ENCODE measurements at regions not wholly inside any gene's neighbourhood (a gene's known extent, or its start where the extent isn't known, plus 50 kb on each side); places are given as distances from the start of the nearest gene placed in this dataset.
"Not testable (repeated sequence)": the region's sequence is repeated elsewhere in the genome, so short reads cannot be mapped to it uniquely, and the experiment has no call there.

DNA sequence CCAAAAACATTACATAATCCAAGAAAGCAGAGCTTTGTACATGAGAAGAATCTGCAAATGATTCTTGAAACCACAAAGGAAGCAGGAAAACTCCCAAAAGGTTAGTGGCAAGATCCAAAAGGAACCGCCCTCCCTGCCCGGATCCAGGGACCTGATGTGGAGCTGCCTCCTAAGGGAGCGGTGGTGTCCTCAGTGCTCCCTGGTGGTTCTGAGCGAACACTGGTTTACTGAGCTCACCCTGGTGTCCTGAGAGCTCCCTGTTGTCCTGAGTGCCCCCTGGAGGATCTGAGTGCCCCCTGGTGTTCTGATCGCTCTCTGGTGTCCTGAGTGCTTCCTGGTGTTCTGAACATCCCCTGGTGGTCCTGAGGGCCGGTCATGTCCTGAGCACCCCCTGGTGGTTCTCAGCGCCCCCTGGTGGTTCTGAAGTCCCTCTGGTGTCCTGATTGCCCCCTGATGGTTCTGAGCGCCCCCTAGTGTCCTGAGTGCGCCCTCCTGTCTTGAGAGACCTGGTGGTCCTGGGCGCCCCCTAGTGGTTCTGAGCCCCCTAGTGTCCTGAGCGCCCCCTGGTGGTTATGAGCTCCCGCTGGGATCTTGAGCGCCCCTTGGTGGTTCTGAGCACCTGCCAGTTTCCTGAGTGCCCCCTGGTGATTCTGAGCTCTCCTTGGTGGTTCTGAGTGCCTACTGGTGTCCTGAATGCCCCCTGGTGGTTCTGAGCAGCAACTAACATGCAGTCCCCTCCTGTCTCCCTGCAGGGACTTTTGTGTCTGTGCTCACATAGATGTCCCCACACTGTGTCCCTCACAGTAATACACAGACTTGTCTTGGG lies 891.1 kb downstream of the TMEM121 start:
- H3K4me3 Mint-ChIP-seq, result no peak overlapping the region
- no peaks in the 10 kb centered on the region for H3K9me3 Mint-ChIP-seq
- peaks cover 11% of the 10 kb centered on the region for H3K27me3 Mint-ChIP-seq (ENCODE audit: low read depth)
- H3K36me3 Mint-ChIP-seq (ENCODE audit: low read depth), result no peaks in the 10 kb centered on the region
- peaks cover 10% of the 10 kb centered on the region for H3K4me1 Mint-ChIP-seq (ENCODE audit: low read depth)
- no peak overlapping the region for H3K27ac Mint-ChIP-seq

DNA sequence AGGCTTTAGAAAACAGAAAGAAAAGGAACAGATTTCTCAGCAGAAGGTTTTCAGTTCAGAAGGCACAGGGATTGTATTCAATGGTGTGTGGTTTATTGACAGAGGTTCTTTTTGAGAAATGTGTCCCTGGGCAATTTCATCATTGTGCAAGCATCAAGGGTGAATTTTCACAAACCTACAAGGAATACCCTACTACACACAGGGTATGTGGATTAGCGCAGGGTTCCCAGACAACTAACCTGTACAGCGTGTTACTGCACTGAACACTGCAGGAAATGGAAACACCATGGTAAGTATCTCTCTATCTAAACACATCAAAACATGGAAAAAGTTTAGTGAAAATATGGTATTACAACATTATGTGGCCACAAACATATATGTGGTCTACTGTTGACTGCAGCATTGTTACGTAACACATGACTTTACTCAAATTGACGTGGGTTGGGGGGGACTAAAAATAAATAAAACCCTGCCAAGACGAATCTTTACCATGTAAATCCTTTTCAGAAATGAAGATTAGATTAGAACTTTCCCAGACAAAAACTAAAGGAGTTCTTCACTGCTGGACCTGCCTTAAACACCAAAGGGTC lies 893.1 kb downstream of the TMEM121 start:
- H3K4me1 Mint-ChIP-seq (ENCODE audit: low read depth), result peaks cover 10% of the 10 kb centered on the region
- no peaks in the 10 kb centered on the region for H3K36me3 Mint-ChIP-seq (ENCODE audit: low read depth)
- peaks cover 31% of the 10 kb centered on the region for H3K27me3 Mint-ChIP-seq (ENCODE audit: low read depth)
- no peaks in the 10 kb centered on the region for H3K9me3 Mint-ChIP-seq
- H3K4me3 Mint-ChIP-seq, result no peak overlapping the region
- H3K27ac Mint-ChIP-seq, result no peak overlapping the region

DNA sequence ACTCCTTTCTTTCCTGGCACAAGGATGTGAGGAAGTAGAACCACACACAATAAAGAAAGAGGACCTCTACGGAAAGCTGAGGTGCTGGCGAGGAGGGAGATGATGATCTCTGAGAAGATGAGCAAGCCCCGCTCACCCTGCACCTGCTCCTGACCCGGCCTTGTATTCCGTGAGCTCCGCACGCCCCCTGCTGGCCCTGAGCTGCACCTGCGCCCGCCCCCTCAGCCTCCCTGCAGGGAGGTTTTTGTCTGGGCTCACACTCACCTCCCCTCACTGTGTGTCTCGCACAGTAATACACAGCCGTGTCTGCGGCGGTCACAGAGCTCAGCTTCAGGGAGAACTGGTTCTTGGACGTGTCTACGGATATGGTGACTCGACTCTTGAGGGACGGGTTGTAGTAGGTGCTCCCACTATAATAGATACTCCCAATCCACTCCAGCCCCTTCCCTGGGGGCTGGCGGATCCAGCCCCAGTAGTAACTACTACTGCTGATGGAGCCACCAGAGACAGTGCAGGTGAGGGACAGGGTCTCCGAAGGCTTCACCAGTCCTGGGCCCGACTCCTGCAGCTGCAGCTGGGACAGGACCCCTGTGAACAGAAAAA lies 895.1 kb downstream of the TMEM121 start:
- H3K4me1 Mint-ChIP-seq (ENCODE audit: low read depth), result peaks cover 10% of the 10 kb centered on the region
- H3K27me3 Mint-ChIP-seq (ENCODE audit: low read depth), result peaks cover 41% of the 10 kb centered on the region
- not testable (repeated sequence) for H3K4me3 Mint-ChIP-seq; H3K36me3 Mint-ChIP-seq (ENCODE audit: low read depth); H3K27ac Mint-ChIP-seq; H3K9me3 Mint-ChIP-seq

DNA sequence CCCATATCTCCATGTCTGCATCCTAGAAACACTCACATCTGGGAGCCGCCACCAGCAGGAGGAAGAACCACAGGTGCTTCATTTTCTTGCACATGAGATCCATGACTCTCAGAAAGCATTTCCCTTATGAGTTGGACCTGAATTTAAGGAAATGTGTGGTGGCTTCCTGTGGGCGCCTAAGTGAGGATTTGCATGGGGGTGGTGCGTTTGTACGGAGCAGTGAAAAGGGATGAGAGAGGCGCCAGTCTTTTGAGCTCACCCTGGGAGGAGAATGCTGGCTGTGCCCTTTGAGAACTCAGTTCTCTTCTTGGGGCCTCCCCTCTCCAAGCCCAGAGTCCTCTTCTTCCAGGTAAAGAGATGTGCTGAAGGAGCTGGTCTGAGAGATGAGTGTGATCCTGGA lies 895.7 kb downstream of the TMEM121 start:
- Mint-ChIP-seq H3K4me3 (no peak overlapping the region), H3K9me3 (no peaks in the 10 kb centered on the region), H3K27ac (no peak overlapping the region), H3K4me1 (ENCODE audit: low read depth) (peaks cover 10% of the 10 kb centered on the region), H3K27me3 (ENCODE audit: low read depth) (peaks cover 47% of the 10 kb centered on the region), H3K36me3 (ENCODE audit: low read depth) (no peaks in the 10 kb centered on the region)

DNA sequence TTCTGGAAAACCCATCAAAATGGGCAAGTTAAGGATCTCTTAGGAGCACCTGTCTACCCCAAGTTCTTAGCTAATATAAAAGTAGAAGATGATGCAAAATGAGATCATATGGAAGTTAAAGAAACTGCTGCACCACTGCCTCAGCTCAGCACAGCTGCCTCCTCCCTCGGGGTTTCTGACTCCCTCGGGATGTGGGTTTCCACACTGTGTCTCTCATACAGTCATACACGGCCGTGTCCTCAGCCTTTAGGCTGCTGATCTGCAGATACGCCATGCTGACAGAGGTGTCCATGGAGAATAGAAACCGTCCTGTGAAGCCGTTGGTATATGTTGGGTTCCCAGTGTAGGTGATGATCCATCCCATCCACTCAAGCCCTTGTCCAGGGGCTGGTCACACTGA lies 898.8 kb downstream of the TMEM121 start:
- not testable (repeated sequence) for H3K4me1 Mint-ChIP-seq (ENCODE audit: low read depth); H3K36me3 Mint-ChIP-seq (ENCODE audit: low read depth); H3K4me3 Mint-ChIP-seq; H3K27ac Mint-ChIP-seq; H3K9me3 Mint-ChIP-seq
- H3K27me3 Mint-ChIP-seq (ENCODE audit: low read depth), result peaks cover 52% of the 10 kb centered on the region

DNA sequence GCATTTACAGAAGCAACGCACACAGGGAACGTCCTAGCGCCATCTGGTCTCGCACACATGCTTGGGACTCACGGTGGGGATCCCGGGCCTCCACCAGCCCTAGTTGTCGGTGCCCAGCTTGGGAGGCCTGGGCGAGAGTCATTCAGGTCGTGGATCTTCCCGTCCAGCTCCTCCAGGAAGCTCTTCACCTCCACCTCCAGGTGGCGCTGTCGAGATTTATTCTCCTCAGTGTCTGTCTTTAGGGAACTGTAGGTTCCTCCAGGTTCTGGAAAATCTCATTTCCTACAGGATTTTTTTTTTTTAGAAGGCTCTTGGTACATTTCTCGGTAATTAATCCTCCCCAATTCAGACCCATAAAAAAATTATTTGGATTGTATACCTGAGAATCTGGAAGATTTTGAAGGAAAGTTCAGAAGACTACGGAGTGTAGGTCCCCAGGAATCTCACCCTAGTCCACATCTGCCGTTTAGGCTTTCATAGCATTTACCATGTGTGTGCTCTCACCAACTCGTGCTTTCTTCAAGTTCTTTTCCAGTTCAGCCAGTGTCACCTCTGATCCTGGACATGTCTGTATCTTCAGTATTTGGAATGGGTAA lies 910.0 kb downstream of the TMEM121 start:
- no peak overlapping the region for H3K27ac Mint-ChIP-seq
- no peak overlapping the region for H3K4me3 Mint-ChIP-seq
- no peaks in the 10 kb centered on the region for H3K4me1 Mint-ChIP-seq (ENCODE audit: low read depth)
- H3K36me3 Mint-ChIP-seq (ENCODE audit: low read depth), result no peaks in the 10 kb centered on the region
- H3K27me3 Mint-ChIP-seq (ENCODE audit: low read depth), result peaks cover 30% of the 10 kb centered on the region
- no peaks in the 10 kb centered on the region for H3K9me3 Mint-ChIP-seq

DNA sequence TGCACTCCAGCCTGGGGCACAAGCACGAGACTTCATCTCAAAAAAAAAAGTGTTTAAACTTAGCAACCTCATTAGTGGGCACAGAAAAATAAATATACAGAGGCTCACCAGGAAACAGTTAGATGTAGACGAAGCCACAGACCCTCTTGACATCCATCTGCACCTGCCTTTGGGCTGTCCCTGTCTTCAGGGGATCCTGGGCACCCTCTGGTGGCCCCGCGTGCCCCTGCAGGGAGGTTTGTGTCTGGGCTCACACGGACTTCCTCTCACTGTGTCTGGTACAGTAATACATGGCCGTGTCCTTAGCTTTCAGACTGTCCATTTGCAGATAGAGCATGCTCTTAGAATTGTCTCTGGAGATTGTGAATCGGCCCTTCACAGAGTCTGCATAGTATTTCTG lies 916.5 kb downstream of the TMEM121 start:
- Mint-ChIP-seq H3K4me3 (no peak overlapping the region), H3K4me1 (ENCODE audit: low read depth) (no peaks in the 10 kb centered on the region), H3K27ac (no peak overlapping the region), H3K27me3 (ENCODE audit: low read depth) (peaks cover 46% of the 10 kb centered on the region), H3K36me3 (ENCODE audit: low read depth) (no peaks in the 10 kb centered on the region), H3K9me3 (no peaks in the 10 kb centered on the region)

DNA sequence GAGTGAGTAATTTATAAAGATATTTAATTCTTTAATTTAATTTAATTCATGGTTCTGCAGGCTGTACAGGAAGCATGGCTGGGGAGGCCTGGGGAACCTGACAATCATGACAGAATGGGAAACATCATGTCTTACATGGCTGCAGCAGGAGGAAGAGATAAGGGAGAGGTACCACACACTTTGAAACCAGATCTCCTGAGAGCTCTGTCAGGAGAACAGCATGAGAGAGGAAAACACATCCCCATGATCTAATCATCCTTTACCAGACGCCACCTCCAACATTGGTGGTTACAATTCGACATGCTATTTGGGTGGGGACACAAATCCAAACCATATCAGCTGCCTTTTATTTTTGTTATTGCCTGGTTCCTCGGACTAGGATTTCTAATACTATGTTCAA lies 928.6 kb downstream of the TMEM121 start:
- Mint-ChIP-seq H3K4me1 (ENCODE audit: low read depth) (no peaks in the 10 kb centered on the region), H3K36me3 (ENCODE audit: low read depth) (no peaks in the 10 kb centered on the region), H3K27ac (no peak overlapping the region), H3K9me3 (no peaks in the 10 kb centered on the region), H3K4me3 (no peak overlapping the region), H3K27me3 (ENCODE audit: low read depth) (peaks cover 33% of the 10 kb centered on the region)

DNA sequence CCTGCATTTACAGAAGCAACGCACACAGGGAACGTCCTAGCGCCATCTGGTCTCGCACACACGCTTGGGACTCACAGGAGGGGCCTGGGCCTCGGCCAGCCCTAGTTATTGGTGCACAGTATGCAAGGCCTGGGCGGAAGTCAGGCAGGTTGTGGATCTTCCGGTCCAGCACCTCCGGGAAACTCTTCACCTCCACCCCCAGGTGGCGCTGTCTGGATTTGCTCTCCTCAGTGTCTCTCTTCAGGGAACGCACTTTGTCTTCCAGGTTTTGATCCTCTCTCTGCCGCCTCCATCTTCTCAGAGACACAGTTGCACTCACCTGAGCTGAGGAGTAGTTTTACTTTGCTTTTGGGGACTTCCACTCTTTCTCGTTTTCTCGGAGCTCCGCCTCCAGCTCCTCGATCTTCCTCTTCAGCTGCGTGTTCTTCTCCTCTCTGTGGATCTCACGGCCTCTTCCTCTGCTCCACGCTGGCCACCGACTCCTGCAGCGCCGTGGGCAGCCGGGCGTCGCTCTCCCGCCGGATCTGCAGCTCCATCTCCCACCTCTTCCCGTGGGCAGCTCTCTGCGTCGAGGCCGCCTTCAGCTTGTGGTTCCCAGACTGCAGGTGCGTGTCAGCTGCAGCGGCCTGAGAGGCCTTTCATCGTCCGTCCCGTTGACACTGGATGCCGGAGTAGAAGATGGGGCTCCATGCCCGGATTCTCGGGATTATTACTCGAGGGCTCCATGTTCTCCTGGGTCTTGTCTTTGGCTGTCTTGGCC lies 933.8 kb downstream of the TMEM121 start:
- Mint-ChIP-seq H3K36me3 (ENCODE audit: low read depth) (no peaks in the 10 kb centered on the region), H3K9me3 (no peaks in the 10 kb centered on the region), H3K27me3 (ENCODE audit: low read depth) (peaks cover 8% of the 10 kb centered on the region), H3K4me3 (no peak overlapping the region), H3K4me1 (ENCODE audit: low read depth) (no peaks in the 10 kb centered on the region), H3K27ac (no peak overlapping the region)

DNA sequence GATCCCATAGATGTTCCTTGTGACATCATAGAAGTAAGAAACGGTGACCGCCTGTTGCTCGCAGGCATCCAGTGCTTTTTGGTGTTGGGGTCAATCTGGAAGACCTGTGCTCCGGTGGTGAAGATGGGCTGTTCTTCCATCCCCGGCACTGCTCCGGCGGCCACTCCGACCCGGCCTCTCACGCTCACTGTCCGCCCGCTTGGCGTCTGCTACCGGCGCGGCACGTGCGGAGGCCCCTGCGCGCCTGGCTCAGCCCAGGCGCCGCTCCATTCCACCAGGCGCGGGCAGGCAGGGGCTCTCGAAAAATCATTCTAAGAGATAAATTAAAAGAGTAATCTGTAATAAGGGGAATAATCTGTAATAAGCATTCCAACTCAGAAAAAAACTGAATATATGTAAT lies 934.5 kb downstream of the TMEM121 start:
- Mint-ChIP-seq H3K9me3 (no peaks in the 10 kb centered on the region), H3K4me3 (no peak overlapping the region), H3K27ac (no peak overlapping the region)

DNA sequence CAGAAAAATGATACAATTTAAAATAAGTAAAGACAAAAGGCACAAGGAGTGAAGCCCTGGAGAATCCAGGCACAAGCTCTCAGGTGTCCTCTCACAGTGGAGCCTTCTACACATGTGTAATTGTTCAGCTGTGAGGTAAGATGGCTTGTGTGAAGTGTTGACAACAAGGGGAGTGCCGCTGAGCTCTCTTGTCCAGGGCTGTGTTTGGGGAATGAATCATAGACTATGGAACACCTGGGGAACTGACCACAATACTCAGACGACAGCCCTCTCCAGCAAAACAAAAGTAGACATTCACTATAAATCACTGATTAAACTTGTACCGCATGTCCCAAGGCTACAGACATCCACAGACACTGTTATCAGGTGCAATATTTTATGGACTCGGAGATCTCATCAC lies 940.1 kb downstream of the TMEM121 start:
- H3K27me3 Mint-ChIP-seq (ENCODE audit: low read depth), result peaks cover 11% of the 10 kb centered on the region
- H3K4me3 Mint-ChIP-seq; H3K4me1 Mint-ChIP-seq (ENCODE audit: low read depth); H3K36me3 Mint-ChIP-seq (ENCODE audit: low read depth); H3K9me3 Mint-ChIP-seq; H3K27ac Mint-ChIP-seq: not testable (repeated sequence)

More for the DNA sequence above, 934.5 kb downstream of the TMEM121 start:
- Mint-ChIP-seq H3K27me3 (ENCODE audit: low read depth) (peaks cover 5% of the 10 kb centered on the region), H3K36me3 (ENCODE audit: low read depth) (no peaks in the 10 kb centered on the region), H3K4me1 (ENCODE audit: low read depth) (no peaks in the 10 kb centered on the region)

DNA sequence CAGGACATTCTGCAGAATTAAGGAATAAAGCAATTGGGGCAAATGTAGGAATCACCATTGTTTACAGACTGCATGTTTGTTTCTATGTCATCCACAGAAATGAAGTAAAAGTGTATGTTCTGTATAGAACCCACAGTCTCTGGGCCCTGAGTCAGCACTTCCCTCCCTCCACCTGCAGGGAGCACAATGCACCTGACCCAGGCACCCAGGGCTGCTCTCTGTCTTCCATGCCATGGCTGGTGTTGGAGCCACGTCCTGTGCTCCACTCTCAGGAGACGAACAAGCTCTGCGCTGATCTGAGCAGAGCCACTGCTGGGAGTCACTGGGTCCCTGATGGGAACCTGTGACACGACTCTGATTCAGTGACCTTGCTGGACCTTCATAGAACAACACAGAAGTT lies 942.5 kb downstream of the TMEM121 start:
- not testable (repeated sequence) for H3K4me3 Mint-ChIP-seq; H3K4me1 Mint-ChIP-seq (ENCODE audit: low read depth); H3K27ac Mint-ChIP-seq; H3K9me3 Mint-ChIP-seq; H3K36me3 Mint-ChIP-seq (ENCODE audit: low read depth)
- peaks cover 11% of the 10 kb centered on the region for H3K27me3 Mint-ChIP-seq (ENCODE audit: low read depth)

DNA sequence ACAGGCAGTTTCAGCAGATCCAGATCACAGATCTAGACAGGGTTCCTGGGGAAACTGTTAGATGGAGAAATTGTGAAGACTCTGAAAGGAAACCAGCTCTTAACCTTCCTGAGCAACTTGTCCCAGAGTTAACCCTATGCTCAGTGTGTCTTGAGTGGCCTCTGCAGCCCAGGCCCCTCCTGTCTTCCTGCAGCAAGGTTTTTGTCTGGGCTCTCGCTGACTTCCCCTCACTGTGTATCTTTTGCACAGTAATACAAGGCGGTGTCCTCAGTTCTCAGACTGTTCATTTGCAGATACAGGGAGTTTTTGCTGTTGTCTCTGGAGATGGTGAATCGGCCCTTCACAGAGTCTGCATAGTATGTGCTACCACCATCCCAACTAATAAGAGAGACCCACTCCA lies 943.6 kb downstream of the TMEM121 start:
- H3K27ac Mint-ChIP-seq; H3K4me3 Mint-ChIP-seq; H3K9me3 Mint-ChIP-seq; H3K4me1 Mint-ChIP-seq (ENCODE audit: low read depth); H3K36me3 Mint-ChIP-seq (ENCODE audit: low read depth): not testable (repeated sequence)
- peaks cover 15% of the 10 kb centered on the region for H3K27me3 Mint-ChIP-seq (ENCODE audit: low read depth)

DNA sequence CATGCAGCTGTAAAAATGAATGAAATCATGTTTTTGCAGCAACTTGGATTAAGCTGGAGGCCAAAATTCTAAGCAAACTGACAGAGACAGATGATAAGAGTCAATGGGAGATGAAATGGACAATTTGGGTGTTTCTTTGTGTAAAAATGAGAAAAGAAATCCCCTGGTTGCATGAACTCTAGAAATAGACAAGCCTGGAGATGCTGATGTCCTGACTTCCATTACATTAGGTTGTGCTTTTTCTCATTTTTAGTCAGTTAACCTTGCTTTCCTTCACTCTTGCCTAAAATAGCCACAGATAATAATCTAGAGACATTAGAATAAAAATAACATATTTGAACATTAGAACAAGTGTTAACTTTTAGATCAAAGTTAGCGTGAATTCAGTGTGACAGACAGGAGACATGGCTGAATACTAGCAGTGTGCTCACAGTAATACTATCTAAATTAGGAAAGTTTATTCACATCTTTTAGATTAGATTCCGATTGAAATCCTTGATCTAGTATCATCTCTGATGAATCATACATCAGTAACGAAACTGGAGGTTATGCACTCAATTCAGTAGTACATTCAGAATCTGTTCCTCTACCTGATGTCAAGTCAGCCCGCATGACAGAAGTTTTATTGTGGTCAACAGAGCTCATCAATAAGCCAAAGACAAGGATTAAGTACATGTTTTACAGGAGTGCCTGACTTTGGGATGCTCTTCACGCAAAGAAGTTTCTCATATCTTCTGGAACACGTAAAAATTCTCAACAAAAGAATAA lies 948.1 kb downstream of the TMEM121 start:
- H3K4me3 Mint-ChIP-seq; H3K27me3 Mint-ChIP-seq (ENCODE audit: low read depth); H3K9me3 Mint-ChIP-seq; H3K36me3 Mint-ChIP-seq (ENCODE audit: low read depth): not testable (repeated sequence)
- Mint-ChIP-seq H3K4me1 (ENCODE audit: low read depth) (peaks cover 11% of the 10 kb centered on the region), H3K27ac (peak overlapping the region; percentile 47)
